ENCODE measurements at regions not wholly inside any gene's neighbourhood (a gene's known extent, or its start where the extent isn't known, plus 50 kb on each side); places are given as distances from the start of the nearest gene placed in this dataset.

DNA sequence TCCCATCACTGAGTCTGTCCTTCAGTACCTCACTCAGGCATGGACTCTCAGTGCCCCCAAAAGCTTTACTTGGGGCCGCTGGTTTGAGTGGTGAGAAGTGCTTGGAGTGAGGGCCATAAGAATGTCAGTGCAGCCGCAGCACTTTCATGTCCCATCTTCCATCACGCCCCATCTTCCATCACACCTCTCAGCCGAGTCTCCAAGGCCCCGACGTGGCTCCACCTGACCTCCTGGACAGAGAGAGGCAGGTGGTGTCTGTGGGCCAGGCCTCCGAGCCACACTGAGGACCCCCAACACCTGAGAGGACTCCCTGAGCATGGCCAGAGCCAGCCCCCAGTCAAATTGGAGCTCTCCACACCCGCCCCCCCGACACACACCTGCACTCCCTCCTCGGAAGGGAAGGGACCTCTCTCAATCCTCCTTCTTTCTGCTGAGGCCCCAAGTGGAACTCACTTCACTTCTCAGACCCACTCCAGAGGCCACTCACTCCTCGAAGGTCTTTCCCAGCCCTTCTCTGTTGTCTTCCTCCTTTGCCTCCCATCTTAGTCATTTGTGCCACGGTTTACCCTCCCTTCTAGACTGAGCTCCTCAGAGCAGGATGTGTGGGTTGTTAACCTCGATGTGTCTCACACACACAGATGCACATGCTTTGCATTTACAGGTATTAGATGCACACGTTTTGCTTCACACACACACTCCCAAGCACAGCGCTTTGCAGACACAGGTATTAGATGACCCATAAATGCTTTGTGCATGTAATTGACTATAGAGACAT lies 65.7 kb upstream of the ATP12A start:
- ChIA-PET CTCF (no interaction called here), POLR2A (no interaction called here)
- no peaks in the 10 kb centered on the region for H3F3A ChIP-seq (replicated peaks; ENCODE audit: insufficient read depth)
- no peaks in the 10 kb centered on the region for H3K36me3 ChIP-seq (replicated peaks in 1 of 2; ENCODE audit: control insufficient read depth in 1 of 2, insufficient read depth in 2 of 2, low read length in 1 of 2)
- no peaks in the 10 kb centered on the region for H4K20me1 ChIP-seq (ENCODE audit: insufficient read depth)
- no peaks in the 10 kb centered on the region for H3K79me2 ChIP-seq (ENCODE audit: insufficient read depth)
- H3K27ac ChIP-seq (ENCODE audit: low read depth in 2 of 2, low read length in 1 of 2): no peak overlapping the region
- H3K9me3 ChIP-seq: no peaks in the 10 kb centered on the region
- H3K27me3 ChIP-seq (ENCODE audit: insufficient read depth): no peaks in the 10 kb centered on the region
- H3K9ac ChIP-seq: no peak overlapping the region
- no peak for TF ChIP-seq ELF1 (IDR thresholded peaks at IDR 0.05)
- no peak for TF ChIP-seq NRF1 (IDR thresholded peaks at IDR 0.05; ENCODE audit: low read depth, low read length)
- TF ChIP-seq FOSL2 (IDR thresholded peaks at IDR 0.05; ENCODE audit: borderline replicate concordance, low read depth): no peak
- TF ChIP-seq, protein P1, sequence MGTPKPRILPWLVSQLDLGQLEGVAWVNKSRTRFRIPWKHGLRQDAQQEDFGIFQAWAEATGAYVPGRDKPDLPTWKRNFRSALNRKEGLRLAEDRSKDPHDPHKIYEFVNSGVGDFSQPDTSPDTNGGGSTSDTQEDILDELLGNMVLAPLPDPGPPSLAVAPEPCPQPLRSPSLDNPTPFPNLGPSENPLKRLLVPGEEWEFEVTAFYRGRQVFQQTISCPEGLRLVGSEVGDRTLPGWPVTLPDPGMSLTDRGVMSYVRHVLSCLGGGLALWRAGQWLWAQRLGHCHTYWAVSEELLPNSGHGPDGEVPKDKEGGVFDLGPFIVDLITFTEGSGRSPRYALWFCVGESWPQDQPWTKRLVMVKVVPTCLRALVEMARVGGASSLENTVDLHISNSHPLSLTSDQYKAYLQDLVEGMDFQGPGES (IDR thresholded peaks at IDR 0.05; ENCODE audit: low read depth, low read length): no peak
- TF ChIP-seq, protein P2, sequence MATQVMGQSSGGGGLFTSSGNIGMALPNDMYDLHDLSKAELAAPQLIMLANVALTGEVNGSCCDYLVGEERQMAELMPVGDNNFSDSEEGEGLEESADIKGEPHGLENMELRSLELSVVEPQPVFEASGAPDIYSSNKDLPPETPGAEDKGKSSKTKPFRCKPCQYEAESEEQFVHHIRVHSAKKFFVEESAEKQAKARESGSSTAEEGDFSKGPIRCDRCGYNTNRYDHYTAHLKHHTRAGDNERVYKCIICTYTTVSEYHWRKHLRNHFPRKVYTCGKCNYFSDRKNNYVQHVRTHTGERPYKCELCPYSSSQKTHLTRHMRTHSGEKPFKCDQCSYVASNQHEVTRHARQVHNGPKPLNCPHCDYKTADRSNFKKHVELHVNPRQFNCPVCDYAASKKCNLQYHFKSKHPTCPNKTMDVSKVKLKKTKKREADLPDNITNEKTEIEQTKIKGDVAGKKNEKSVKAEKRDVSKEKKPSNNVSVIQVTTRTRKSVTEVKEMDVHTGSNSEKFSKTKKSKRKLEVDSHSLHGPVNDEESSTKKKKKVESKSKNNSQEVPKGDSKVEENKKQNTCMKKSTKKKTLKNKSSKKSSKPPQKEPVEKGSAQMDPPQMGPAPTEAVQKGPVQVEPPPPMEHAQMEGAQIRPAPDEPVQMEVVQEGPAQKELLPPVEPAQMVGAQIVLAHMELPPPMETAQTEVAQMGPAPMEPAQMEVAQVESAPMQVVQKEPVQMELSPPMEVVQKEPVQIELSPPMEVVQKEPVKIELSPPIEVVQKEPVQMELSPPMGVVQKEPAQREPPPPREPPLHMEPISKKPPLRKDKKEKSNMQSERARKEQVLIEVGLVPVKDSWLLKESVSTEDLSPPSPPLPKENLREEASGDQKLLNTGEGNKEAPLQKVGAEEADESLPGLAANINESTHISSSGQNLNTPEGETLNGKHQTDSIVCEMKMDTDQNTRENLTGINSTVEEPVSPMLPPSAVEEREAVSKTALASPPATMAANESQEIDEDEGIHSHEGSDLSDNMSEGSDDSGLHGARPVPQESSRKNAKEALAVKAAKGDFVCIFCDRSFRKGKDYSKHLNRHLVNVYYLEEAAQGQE (IDR thresholded peaks at IDR 0.05; ENCODE audit: low read depth, low read length): no peak
- no peak for TF ChIP-seq TEAD4 (IDR thresholded peaks at IDR 0.05; ENCODE audit: borderline replicate concordance, insufficient read depth)
- H3K4me2 ChIP-seq: no peak overlapping the region
- no peaks in the 10 kb centered on the region for H3K4me1 ChIP-seq (ENCODE audit: control insufficient read depth in 1 of 2, insufficient read depth in 2 of 2, low read depth in 1 of 2, low read length in 1 of 2)
- H3K9me2 ChIP-seq: no peaks in the 10 kb centered on the region
- H2AFZ ChIP-seq (ENCODE audit: low read depth): no peak overlapping the region
- WGBS (ENCODE audit: low lambda C conversion rate): 33% methylated on average over 15 of the region's 15 CpGs
- DNase-seq: no peak
- no peak overlapping the region for H3K4me3 ChIP-seq (ENCODE audit: low read depth in 2 of 2, low read length in 1 of 2)

DNA sequence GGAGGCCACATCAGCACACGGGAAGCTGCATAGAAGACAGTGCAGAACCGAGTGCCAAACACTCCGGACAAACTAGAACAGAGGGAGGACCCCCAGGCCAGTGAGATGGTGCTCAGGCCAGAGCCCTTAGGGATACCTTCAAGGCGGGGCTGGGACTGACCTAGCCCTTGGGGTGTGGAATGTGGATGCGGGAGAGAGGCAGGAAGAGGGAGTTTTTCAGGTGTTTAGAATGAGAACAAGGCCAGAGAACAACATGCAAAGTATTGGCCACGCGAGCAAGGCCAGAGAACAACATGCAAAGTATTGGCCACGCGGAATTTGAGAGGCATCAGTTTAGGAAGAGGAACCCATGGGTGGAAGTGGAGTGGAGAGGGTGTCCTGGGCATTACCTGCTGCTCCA lies 65.1 kb upstream of the ATP12A start:
- no peak for DNase-seq
- Histone ChIP-seq H3K9ac (no peak overlapping the region), H3K4me3 (ENCODE audit: low read depth in 2 of 2, low read length in 1 of 2) (no peak overlapping the region), H3K9me3 (no peaks in the 10 kb centered on the region), H3K36me3 (replicated peaks in 1 of 2; ENCODE audit: control insufficient read depth in 1 of 2, insufficient read depth in 2 of 2, low read length in 1 of 2) (no peaks in the 10 kb centered on the region), H3K9me2 (no peaks in the 10 kb centered on the region), H4K20me1 (ENCODE audit: insufficient read depth) (no peaks in the 10 kb centered on the region), H3F3A (replicated peaks; ENCODE audit: insufficient read depth) (no peaks in the 10 kb centered on the region), H3K4me2 (no peak overlapping the region), H3K27me3 (ENCODE audit: insufficient read depth) (no peaks in the 10 kb centered on the region), H3K27ac (ENCODE audit: low read depth in 2 of 2, low read length in 1 of 2) (no peak overlapping the region), H2AFZ (ENCODE audit: low read depth) (no peak overlapping the region), H3K79me2 (ENCODE audit: insufficient read depth) (no peaks in the 10 kb centered on the region), H3K4me1 (ENCODE audit: control insufficient read depth in 1 of 2, insufficient read depth in 2 of 2, low read depth in 1 of 2, low read length in 1 of 2) (no peaks in the 10 kb centered on the region)
- 54% methylated on average over 9 of the region's 9 CpGs for WGBS (ENCODE audit: low lambda C conversion rate)
- TF ChIP-seq GABPA (IDR thresholded peaks at IDR 0.05; ENCODE audit: low read depth): no peak
- TF ChIP-seq, protein P3, sequence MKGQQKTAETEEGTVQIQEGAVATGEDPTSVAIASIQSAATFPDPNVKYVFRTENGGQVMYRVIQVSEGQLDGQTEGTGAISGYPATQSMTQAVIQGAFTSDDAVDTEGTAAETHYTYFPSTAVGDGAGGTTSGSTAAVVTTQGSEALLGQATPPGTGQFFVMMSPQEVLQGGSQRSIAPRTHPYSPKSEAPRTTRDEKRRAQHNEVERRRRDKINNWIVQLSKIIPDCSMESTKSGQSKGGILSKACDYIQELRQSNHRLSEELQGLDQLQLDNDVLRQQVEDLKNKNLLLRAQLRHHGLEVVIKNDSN (IDR thresholded peaks at IDR 0.05; ENCODE audit: borderline replicate concordance, low read depth): no peak
- no peak for TF ChIP-seq YY1 (IDR thresholded peaks at IDR 0.05; ENCODE audit: low read depth)
- TF ChIP-seq RXRA (IDR thresholded peaks at IDR 0.05; ENCODE audit: borderline replicate concordance, low read depth): no peak
- TF ChIP-seq MEF2A (IDR thresholded peaks at IDR 0.05; ENCODE audit: borderline replicate concordance, low read depth): no peak
- TF ChIP-seq TCF12 (IDR thresholded peaks at IDR 0.05): no peak
- TF ChIP-seq, protein P4, sequence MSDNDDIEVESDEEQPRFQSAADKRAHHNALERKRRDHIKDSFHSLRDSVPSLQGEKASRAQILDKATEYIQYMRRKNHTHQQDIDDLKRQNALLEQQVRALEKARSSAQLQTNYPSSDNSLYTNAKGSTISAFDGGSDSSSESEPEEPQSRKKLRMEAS (IDR thresholded peaks at IDR 0.05; ENCODE audit: low read depth): no peak
- no peak for TF ChIP-seq NFIC (IDR thresholded peaks at IDR 0.05; ENCODE audit: borderline replicate concordance)
- no peak for TF ChIP-seq RCOR1 (IDR thresholded peaks at IDR 0.05; ENCODE audit: low read length)
- TF ChIP-seq GATA2 (CRISPR knock-in tag; IDR thresholded peaks at IDR 0.05): no peak
- no peak for TF ChIP-seq SMC3 (IDR thresholded peaks at IDR 0.05; ENCODE audit: low read depth, low read length)
- TF ChIP-seq JUND (IDR thresholded peaks at IDR 0.05): no peak
- no peak for TF ChIP-seq RAD21 (IDR thresholded peaks at IDR 0.05; ENCODE audit: low read length)
- TF ChIP-seq EZH2phosphoT487 (IDR thresholded peaks at IDR 0.05; ENCODE audit: borderline replicate concordance, low read depth): no peak
- TF ChIP-seq TAF1 (IDR thresholded peaks at IDR 0.05; ENCODE audit: borderline replicate concordance, low read depth, low read length): no peak
- ChIA-PET POLR2A (no interaction called here), CTCF (no interaction called here)
